LNCaP clone FGC (cell line): ENCODE measurements at regions not wholly inside any gene's neighbourhood (a gene's known extent, or its start where the extent isn't known, plus 50 kb on each side); places are given as distances from the start of the nearest gene placed in this dataset.

Source experiments
- DNase-seq: peaks from one replicate; pipeline ENCODE4 v3.0.0-alpha.2; 2011; ENCODE audit warnings: low read depth
- H3K4me3 ChIP-seq: 2 replicates; pipeline ENCODE4 v1.5.1; 2011; ENCODE audit warnings: mild to moderate bottlenecking, low read depth, low read length, control low read depth
- CTCF ChIP-seq: IDR thresholded peaks from 2 replicates; pipeline ENCODE4 v1.5.1; 2012; ENCODE audit warnings: mild to moderate bottlenecking; ENCODE audit not compliant: control insufficient read depth, insufficient read depth; ENCODE audit errors: extremely low read depth

- TF ChIP-seq CTCF = no peak
- no peak for DNase-seq
- H3K4me3 ChIP-seq = no peak overlapping the region
These were observed 98.4 kb upstream of the DMRT1 start for GRCh38 chr9:742914-743589.

GRCh38 chr9:744046-744712 is 97.3 kb upstream of the DMRT1 start:
- DNase-seq = no peak
- no peak for TF ChIP-seq CTCF
- no peak overlapping the region for H3K4me3 ChIP-seq

GRCh38 chr9:744790-745484 is 96.6 kb upstream of the DMRT1 start:
- H3K4me3 ChIP-seq = no peak overlapping the region
- no peak for DNase-seq
- no peak for TF ChIP-seq CTCF

- no peak overlapping the region for H3K4me3 ChIP-seq
- no peak for DNase-seq
- TF ChIP-seq CTCF = no peak
These were observed 95.6 kb upstream of the DMRT1 start for GRCh38 chr9:745761-746380.

GRCh38 chr9:746661-747434 is 94.6 kb upstream of the DMRT1 start:
- no peak overlapping the region for H3K4me3 ChIP-seq
- no peak for TF ChIP-seq CTCF

GRCh38 chr9:747567-747966 is 93.9 kb upstream of the DMRT1 start:
- no peak overlapping the region for H3K4me3 ChIP-seq
- TF ChIP-seq CTCF = no peak
- DNase-seq = peak; percentile 47

More at GRCh38 chr9:746661-747434, 94.6 kb upstream of the DMRT1 start:
- no peak for DNase-seq
